ENCODE measurements at regions not wholly inside any gene's neighbourhood (a gene's known extent, or its start where the extent isn't known, plus 50 kb on each side); places are given as distances from the start of the nearest gene placed in this dataset.

GRCh38 chr11:23959462-23959861, 537.4 kb upstream of the LUZP2 start:
- no peak for DNase-seq (ENCODE audit: low read depth)
- TF ChIP-seq, protein P1, sequence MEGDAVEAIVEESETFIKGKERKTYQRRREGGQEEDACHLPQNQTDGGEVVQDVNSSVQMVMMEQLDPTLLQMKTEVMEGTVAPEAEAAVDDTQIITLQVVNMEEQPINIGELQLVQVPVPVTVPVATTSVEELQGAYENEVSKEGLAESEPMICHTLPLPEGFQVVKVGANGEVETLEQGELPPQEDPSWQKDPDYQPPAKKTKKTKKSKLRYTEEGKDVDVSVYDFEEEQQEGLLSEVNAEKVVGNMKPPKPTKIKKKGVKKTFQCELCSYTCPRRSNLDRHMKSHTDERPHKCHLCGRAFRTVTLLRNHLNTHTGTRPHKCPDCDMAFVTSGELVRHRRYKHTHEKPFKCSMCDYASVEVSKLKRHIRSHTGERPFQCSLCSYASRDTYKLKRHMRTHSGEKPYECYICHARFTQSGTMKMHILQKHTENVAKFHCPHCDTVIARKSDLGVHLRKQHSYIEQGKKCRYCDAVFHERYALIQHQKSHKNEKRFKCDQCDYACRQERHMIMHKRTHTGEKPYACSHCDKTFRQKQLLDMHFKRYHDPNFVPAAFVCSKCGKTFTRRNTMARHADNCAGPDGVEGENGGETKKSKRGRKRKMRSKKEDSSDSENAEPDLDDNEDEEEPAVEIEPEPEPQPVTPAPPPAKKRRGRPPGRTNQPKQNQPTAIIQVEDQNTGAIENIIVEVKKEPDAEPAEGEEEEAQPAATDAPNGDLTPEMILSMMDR (IDR thresholded peaks at IDR 0.05; ENCODE audit: insufficient read depth, low read depth, low read length, missing control alignments): no peak
- H3K4me3 ChIP-seq (ENCODE audit: low read length): no peak overlapping the region

DNA sequence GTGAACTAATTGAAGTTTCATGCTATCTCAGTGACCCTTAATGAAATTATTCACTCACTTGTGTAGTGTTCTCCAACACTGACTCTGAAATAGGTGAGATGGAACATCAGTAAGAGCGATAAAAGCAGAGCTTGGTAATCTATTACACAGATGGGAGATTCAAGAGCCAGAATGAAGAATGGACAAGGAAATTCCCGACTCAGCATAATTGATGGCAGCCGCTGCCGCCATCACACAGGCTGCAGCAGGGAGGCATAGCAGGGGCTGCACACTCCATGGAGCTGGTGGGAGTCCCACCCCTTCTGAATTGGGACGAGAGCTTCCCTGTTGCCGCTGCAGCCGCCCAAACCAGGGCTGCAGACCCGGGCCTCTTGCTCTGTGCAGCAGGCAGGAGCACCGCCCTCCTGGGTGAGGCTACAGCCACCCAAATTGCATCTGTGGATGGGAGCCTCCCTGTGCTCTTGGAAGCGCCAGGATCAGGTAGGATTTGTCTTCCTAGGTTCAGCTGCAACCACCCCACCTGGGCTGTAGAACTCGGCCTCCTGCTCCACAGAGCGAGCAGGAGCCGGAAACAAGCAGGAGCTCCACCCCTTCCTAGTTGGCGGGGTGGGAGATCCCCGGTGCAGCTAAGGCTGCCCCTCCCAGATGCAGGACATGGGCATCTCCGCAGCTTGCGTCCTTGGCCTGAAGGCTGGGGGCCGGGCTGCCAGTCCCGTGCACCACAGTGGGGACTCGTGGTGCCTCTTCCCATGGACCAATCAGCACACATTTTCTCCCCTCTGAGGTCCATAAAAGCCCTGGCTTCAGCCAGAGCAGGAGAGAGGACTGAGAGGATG, 535.1 kb upstream of the LUZP2 start:
- no peak overlapping the region for H3K4me3 ChIP-seq (ENCODE audit: low read length)
- TF ChIP-seq, protein P1 (IDR thresholded peaks at IDR 0.05; ENCODE audit: insufficient read depth, low read depth, low read length, missing control alignments): no peak
- no peak for DNase-seq (ENCODE audit: low read depth)

GRCh38 chr11:23973244-23973643, 523.6 kb upstream of the LUZP2 start:
- H3K4me3 ChIP-seq (ENCODE audit: low read length): no peak overlapping the region
- DNase-seq (ENCODE audit: low read depth): no peak
- TF ChIP-seq, protein P1 (IDR thresholded peaks at IDR 0.05; ENCODE audit: insufficient read depth, low read depth, low read length, missing control alignments): no peak

DNA sequence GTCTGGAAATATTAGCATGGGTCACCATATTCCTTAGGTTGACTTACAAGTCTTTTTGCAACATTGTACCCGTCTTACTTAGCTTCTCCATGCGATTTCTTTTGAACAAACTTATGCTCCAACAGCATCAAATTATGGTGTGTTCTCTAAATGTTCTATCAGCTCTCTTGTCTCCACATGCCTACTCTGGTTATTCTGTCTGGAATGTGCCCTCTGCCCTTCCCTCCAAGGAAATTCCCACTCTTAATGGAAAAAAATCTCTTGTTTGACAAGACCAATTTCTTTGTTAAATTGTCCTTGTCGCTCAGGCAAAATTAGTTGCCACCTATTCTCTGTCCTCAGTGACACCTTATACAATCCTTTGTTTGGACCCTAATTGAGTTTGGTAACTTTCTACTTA, 522.8 kb upstream of the LUZP2 start:
- TF ChIP-seq, protein P1 (IDR thresholded peaks at IDR 0.05; ENCODE audit: insufficient read depth, low read depth, low read length, missing control alignments): no peak
- no peak overlapping the region for H3K4me3 ChIP-seq (ENCODE audit: low read length)
- DNase-seq (ENCODE audit: low read depth): peak; percentile 1

DNA sequence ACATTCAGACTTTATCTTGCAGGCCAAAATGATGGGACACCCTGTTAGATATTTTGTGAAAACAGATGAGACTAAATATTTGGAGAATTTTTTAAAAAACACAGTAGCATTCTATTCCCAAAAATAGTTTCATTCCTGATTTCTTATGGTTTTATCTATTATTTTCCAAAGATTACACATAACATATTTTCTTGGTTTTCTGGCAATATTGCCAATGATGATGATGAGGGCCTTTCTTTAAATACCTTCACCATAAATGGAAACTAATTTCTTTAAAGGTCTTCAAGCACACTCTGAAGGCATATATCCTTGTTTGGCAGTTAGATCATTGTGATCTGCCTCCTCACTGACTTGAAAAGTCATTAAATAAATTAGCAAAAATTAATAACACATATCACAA, 522.3 kb upstream of the LUZP2 start:
- H3K4me3 ChIP-seq (ENCODE audit: low read length): no peak overlapping the region
- TF ChIP-seq, protein P1 (IDR thresholded peaks at IDR 0.05; ENCODE audit: insufficient read depth, low read depth, low read length, missing control alignments): no peak
- no peak for DNase-seq (ENCODE audit: low read depth)

DNA sequence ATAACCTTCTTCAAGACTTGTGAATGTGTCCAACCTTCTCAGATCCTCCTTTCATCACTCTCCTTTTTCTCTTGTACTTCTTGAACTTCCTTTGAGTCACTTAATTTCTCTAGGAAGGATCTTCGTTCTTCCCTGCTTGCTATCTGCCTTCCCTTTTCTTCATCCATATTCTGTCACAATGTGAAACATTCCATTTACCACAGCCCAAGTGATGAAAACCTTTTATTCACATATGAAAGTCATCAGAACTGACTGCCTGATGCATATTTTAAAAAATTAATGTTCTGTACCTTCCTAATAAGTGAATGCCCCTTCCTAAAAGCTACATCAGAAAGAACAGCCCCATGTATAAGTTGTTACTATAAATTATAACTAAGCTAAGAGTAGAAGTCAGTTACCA, 520.4 kb upstream of the LUZP2 start:
- no peak overlapping the region for H3K4me3 ChIP-seq (ENCODE audit: low read length)
- no peak for DNase-seq (ENCODE audit: low read depth)
- TF ChIP-seq, protein P1 (IDR thresholded peaks at IDR 0.05; ENCODE audit: insufficient read depth, low read depth, low read length, missing control alignments): no peak

- no peak for DNase-seq (ENCODE audit: low read depth)
- TF ChIP-seq, protein P1 (IDR thresholded peaks at IDR 0.05; ENCODE audit: insufficient read depth, low read depth, low read length, missing control alignments): no peak
- H3K4me3 ChIP-seq (ENCODE audit: low read length): no peak overlapping the region
Measured at GRCh38 chr11:23976841-23977271, 520.0 kb upstream of the LUZP2 start.
